ENCODE measurements at regions not wholly inside any gene's neighbourhood (a gene's known extent, or its start where the extent isn't known, plus 50 kb on each side); places are given as distances from the start of the nearest gene placed in this dataset.
"Not testable (repeated sequence)": the region's sequence is repeated elsewhere in the genome, so short reads cannot be mapped to it uniquely, and the experiment has no call there.

DNA sequence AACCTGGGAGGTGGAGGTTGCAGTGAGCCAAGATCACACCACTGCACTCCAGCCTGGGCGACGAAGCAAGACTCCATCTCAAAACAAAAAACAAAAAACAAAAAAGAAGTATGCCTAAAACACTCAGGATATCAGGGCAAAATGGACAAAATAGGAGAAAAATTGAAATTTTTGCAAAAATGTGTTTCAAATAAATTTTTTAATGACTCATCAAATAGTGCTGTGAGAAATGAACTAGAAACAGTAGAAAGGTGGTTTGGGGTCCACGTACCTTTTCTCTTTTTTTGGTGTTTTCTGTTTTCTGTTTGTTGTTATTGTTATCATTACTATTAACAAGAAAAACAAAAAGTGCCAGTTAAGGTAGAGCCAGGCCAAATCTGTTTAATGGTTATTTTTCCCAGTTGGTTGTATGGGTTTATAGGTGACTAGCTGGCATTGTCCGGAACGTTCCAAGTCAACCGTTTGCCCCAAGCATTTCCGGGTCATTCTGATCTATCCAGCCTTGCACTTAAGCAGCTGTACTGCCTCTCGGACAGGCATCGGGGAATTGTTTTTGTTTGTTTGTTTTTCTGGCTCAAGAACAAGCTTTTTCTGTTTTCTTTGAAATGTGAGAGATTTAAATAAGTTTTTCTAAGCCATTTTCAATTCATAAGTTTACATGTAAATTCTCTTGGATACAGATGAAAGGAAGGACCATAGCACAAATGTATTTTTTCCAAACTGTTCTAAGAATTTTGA is 157.0 kb upstream of the NEBL start:
- no peak for DNase-seq (ENCODE audit: low spot score)

DNA sequence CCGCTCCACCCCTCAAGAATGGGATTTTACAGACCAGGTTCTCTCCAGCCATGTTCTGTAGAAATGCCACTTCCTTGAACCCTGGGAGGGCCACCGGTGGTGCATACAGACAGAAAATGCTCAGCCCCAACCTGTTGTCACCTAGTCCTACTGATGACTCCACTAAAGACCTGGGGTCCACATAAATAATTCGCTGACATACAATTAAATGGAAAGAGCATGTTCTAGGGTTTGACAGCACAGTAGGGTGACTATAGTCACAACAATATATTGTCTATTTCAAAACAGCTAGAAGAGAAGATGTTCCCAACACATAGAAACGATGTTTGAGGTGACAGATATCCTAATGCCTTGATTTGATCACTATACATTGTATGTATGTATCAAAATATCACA is 155.6 kb upstream of the NEBL start:
- DNase-seq (ENCODE audit: low spot score): no peak

DNA sequence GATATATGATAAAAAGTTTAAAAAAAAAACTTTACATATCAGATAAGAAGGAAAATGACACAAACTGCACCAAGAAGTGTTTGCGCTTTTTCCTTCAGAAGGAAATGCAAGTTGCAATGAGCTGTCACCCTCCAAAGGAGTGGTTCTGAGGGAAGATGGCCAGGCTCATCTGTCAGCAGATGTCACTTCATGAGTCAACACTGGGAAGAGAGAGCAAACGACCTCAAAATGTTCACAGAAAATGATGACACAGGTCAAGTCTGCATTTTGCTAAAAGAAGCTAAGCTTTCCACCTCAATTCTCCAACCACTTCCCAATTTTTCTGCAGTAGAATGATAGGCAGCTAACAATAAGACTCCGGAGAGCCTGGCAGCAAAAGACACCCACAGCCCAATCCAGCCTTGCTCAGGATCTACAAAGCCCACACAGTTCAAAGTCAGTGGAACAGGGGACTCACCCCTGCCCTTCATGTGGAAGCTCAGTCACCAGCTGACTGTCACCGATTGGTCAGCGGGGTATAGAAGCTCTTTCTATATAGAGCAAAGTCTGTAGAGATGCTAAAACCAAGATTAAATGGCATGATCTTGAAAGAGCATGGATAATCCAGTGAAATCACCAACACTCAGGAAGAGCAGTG is 155.1 kb upstream of the NEBL start:
- no peak for DNase-seq (ENCODE audit: low spot score)

DNA sequence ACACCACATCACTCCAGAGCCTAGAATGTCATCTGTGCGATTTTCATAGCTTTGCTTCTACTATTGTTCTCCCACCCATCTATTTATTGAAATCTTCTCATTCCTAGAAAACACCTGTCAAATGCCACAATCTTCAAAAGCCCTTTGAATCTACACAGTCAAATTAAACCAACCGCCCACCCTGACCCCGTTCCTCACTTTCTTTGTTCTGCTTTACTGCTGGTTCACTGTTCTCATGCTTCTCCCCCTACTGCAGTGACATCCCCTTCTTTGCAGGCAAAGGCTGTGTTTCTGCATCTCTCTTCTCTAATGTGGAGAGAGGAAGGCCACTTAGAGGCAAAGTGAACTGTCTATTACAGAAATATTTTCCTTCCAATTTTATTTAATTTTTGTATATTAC is 152.4 kb upstream of the NEBL start:
- no peak for DNase-seq (ENCODE audit: low spot score)

DNA sequence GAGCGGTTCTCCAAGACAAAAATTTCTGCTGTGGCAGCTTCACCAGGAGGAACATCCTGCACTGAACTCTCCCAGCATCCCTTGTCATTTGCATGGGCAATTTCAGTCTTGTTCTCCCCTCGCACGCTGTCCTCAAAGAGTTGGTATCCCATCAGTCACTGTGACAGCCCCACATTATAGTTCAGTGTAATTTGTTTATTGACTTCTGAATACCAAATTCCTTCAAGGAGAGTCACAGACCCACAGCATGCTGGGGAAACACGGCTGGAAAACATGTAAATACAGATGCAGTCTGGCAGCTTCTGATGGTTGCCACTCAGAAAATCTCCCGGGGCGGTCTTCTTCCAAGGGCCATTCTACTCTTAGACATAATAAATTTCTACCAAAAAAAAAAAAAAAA is 151.0 kb upstream of the NEBL start:
- DNase-seq (ENCODE audit: low spot score): no peak

DNA sequence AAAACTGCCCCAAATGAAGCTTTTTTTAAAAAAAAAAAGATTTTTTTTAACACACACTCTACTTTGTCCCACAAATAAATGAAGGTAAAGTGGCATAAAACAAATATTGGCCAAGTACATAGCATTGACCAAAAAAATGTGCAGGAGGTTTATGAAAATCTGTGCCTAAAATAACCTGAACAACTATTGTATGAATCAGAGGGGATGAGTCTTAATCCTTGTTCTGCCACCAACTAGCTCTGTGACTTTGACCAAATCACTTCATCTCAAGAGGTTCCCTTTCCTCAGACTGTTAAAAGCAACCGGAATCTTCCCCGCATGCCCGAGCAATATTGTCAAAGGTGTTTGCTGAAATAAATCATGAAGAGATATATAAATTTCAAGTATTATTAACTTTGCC is 150.4 kb upstream of the NEBL start:
- no peak for DNase-seq (ENCODE audit: low spot score)

DNA sequence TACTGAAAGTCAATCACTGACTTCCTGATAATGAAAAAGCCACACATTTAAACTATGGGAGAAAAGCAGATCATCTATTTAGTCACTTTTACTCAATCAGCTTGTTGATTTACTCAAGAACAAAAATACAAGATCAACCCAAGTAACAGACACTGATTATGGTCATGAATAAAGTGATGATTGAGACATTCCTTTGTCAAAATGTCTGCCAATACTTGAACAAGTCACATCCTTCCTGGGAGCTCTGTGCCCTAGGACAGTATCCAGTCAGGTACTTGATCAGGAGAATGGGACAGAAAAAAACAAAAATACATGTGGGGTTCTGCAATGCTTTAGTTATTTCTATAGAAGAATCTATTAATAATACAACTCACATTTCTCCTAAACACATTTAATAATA is 150.0 kb upstream of the NEBL start:
- DNase-seq (ENCODE audit: low spot score): no peak

DNA sequence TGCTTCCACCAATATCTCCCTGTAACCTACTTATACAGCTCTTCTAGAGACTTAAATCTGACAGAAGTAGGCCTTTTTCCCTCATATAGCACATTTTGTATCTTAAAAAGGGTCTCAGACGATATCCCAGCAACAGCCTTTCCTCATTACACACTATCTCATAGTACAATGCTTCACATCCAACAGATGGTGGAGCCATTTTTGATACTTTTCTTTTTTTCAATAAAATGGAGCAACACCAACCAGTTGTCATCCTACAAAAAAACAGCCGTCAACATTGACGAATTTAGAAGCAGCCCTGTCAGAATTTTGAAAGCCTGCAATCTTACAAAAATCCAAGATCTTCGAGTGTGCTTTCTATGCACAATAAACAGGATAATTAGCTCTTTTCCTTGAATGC is 145.9 kb upstream of the NEBL start:
- no peak for DNase-seq (ENCODE audit: low spot score)

DNA sequence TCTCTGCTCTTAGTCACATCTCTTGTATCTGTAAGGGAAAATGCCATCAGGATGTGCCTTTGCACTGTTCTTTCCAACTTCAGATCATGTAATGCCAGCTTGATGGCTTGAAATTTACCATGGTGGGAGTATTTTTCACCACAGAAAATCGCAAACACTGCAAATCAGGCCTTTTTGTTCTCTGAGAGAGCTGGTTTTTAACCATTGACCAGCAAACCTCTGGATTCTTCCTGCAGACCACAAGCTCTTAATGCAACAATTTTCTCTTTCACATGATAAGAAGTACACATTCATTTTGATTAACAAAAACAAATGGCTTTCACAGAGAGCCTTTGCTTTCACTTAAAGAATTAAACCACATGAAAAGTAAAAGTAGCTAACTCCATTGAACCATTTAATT is 145.4 kb upstream of the NEBL start:
- no peak for DNase-seq (ENCODE audit: low spot score)

DNA sequence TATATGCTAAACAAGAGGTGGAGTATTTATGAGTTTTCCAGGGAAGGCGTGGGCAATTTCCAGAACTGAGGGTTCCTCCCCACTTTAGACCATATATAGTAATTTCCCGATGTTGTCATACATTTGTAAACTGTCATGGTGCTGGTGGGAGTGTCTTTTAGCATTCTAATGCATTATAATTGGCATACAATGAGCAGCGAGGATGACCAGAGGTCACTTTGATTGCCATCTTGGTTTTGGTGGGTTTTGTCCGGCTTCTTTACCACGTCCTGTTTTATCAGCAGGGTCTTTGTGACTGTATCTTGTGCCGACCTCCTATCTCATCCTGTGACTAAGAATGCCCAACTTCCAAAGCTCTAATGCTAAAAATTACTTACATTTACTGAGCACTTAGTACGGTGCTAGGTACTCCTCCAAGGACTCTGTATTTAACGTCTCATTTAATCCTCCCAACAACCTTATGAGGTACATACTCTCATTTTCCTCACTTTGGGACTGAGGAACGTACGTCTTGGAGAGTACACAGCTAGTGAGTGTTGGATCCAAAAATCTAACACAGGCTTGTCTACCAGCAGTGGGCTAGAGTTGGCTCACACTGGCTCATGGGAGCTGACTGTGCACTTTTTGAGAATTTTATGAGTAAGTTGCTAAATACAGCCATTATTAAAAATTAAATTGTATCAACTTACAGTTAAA is 144.8 kb upstream of the NEBL start:
- DNase-seq (ENCODE audit: low spot score): no peak

DNA sequence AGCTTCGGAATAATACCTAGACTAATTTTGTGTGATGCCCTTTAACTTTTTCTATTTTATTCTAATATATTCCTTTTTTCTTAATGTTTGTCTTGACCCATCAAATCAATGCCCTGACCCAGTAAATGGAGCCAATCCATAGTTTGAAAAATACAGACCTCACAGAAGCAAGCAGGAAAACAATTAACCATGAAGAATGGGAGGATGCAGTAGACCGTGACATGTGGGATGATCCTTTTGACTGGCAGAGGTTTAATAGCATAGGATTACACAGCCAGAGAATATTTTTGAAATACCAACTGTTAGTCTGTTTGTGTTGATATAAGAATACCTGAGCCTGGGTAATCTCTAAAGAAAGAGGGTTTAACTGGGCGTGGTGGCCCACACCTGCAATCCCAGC is 142.6 kb upstream of the NEBL start:
- DNase-seq (ENCODE audit: low spot score): no peak

DNA sequence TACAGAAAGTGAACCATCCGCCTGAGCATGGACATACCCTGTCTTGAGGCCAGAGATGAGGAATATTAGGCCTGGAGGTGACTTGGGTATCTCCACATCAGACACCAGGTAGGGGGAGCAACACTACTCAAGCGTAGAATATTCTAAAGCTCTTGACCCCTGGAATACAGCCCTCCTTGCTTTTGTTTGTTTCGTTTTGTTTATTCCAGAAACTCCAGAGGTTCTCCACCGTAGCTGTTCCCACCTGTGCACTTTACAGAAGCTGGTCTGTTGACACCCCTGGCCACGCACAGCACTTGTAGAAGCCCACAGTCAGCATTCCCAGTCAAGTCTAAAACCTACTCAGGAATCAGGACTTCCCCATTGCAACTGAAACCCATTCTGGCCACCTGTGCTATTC is 139.6 kb upstream of the NEBL start:
- no peak for DNase-seq (ENCODE audit: low spot score)

DNA sequence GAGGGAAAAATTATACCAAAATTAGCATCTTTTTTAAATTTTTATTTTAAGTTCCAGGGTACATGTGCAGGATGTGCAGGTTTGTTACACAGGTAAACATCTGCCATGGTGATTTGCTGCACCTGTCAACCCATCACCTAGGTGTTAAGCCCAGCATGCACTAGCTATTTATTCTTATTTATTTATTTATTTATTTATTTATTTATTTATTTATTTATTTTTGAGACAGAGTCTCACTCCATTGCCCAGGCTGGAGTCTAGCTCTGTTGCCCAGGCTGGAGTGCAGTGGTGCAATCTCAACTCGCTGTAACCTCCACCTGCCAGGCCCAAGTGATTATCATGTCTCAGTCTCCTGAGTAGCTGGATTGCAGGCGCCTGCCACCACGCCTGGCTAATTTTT is 137.7 kb upstream of the NEBL start:
- DNase-seq (ENCODE audit: low spot score): not testable (repeated sequence)

DNA sequence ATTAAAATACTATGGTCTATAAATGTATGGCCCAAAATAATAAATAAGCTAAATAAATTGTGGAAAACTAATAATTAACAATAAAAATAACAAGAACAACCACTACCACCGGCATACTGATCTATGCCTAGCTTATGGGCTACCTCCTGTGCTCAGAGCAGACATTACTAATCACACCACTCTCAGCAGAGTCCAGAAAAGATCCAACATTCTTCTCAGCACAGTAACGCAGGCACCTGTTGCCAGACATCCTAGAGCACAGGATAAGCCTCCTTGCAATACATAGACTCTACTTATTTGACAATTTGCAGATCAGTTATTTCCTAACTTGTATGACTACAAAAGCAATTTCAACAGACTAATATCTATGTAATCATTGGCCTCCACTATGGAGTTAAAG is 137.1 kb upstream of the NEBL start:
- no peak for DNase-seq (ENCODE audit: low spot score)

DNA sequence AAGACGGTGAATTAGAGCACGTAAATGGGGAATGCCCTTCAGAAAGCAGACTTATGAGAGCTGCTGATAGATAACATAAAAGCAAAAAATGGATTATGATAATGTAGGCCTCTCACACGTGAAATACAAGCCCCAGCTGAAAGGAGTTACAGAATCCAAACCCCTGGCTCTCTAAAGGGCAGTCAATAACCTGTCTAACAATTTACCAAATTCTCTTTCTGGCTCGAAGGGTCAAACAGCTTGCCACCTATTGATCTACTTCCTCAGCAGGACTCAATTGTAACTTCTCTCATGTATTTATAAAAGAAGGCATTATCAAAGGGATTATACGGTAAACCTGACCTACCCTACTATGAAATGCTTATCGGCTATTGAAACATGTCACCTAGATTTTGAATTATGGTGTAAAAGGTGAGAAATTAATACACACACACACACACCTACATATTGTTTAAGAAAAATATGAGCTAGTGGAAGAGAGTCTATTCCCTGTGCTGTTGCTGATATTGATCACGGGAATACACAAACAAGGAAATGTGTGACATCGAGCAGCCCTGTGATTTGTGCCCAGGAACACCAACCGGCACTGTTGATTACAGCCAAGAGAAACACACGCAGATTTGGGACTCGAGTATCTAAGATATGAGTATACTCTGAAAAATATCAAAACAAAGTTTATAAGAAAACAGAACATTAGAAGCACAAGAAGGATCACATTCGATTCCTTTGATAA is 135.6 kb upstream of the NEBL start:
- DNase-seq (ENCODE audit: low spot score): no peak

DNA sequence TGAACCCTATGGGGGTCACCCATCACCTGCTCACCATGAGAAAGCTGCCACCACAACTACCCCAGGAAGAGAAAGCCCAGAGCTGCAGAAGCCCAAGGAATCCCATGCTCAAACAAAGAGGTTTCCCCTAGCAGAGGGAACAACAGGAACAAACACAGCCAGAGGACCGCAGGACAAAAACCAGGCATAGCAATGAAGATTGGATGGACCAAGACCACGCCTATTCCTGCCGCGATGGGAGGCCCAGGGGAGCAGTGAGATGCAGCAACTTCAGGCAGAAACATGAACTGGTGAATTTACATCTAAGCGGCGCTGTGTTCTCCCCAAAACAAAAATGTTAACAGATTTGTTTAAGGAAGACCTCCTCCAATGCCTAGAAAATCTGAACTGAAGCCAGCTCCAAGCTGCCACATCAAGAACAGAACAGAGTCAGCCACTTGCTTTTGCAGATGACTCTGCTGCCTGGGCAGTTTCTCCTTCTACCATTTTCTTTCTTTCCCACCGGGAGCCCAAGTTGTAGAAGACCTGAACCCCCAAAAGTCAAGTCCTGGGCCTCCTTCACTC is 134.2 kb upstream of the NEBL start:
- DNase-seq (ENCODE audit: low spot score): no peak

DNA sequence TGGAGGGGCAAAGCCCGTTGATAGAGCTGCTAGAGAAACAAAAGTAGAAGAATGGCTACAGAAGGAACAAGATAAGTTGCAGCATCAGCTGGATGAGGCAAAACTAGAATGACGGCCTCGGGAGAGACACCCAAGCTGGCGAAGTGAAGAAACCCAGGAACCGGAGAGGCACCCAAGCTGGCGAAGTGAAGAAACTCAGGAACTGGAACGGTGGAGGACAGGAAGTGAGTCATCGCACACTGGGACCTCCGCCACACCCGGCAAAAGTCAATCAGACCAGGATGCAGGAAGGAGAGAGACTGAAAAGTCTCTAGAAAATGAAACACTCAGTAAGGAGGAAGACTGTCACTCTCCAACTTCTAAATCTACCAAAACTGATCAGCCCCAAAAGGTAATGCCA is 133.0 kb upstream of the NEBL start:
- no peak for DNase-seq (ENCODE audit: low spot score)

DNA sequence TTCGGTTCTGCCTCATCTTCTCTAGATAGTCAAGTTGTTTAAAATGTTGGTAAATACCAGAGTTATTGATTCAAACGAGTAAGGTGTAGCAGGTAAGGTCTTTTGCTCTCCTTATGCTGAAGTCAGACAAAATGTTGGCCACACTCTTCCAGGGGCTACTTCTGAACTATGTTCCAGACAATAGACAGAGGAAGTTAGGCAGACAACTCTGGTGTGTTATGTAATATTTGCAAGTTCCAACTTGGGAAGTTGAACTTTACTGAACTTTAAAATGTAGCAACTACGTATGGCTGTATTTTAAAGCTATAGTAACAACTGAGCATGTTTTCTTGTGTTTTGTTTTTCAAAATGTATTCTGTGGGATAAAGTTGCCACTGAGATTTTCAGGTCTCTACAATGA is 125.7 kb upstream of the NEBL start:
- no peak for DNase-seq (ENCODE audit: low spot score)

DNA sequence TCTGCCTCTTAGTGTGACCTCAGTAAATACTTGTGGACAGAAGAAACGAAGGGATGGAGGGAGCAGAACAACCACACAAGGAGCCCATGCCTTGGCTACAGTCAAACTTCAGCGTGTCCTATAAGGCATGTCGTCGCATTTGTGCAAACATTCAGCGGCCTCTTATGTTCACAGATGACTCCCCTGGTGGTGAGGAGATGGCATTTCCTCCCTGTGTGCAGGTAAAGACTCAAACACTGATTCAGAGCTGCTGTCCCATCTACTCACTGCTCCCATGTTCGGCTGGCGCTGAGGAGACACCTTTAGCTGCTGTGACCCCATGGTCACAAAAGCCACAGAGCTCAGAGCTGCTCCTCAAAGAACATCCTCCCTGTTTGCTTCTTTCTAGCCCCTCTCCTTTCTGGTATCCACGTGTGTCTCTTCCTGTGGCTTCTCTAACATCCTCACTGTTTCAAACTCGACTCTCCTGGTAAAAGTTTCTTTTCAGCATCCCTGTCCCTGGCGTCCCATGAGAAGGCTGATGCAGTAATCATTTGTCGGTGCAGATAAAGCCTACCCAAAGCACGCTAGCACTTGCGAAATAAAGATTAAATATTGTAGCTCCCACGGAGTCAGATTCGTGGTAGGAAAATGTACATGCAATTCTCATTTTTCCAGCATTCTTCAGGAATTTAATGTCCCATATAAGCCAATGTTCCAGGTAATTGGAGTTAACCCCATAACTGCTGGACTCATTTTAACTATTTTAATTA is 124.9 kb upstream of the NEBL start:
- no peak for DNase-seq (ENCODE audit: low spot score)

DNA sequence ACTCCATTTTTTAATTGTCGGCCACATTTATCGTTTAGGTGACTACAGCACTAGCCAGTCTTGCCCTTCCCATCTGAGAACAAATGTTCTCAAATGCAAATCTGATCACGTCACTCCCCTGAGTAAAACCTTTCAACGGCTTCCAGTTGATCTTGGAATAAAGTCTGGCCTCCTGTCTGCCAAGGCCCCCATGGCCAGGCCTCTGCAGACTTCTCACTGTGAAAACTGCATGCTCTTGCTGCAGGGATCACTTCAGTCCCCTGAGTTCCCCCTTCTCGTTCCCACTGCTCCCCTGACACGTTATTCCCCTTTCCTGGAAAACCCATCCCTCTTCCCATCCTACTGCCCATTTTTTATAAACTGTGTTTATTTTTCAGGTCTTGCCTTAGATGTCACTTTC is 124.1 kb upstream of the NEBL start:
- no peak for DNase-seq (ENCODE audit: low spot score)

DNA sequence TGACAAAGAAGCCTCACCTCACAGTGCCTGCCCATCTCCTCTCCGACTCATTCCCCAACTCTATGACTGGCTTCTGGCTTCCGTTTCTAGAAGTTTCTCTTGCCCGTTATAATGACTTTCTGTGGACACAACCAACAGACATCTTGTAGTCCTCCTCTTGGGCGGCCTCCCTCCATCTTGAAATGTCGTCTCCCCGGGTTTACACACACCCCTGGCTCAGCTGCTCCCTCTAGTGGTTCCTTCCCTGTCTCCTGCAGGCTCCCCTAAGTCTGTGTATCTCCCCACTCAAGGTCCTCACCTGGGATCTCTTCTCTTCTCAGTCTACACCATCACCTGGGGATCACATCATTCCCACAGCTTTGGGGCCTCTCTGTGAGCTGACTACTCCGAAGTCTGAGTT is 123.4 kb upstream of the NEBL start:
- no peak for DNase-seq (ENCODE audit: low spot score)

DNA sequence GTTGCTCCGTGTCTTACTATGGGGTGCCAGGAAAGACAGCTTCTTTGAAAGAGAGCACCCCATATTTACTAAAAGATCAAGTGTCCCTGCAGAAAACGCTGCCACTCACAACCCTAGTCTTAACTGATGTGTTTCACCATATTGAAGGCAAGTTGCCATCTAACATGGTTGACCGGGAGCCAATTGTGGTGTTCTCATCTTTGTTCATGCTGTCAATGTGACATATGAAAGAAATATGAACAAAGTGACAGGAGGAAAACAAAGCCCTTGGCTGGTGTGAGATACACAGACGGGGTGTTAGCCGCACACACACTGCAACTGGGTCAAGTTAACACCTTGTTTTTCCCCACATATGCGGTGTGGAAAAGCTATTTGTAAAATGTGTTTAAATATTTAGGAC is 122.3 kb upstream of the NEBL start:
- DNase-seq (ENCODE audit: low spot score): no peak
